ENCODE measurements at regions not wholly inside any gene's neighbourhood (a gene's known extent, or its start where the extent isn't known, plus 50 kb on each side); places are given as distances from the start of the nearest gene placed in this dataset.

DNA sequence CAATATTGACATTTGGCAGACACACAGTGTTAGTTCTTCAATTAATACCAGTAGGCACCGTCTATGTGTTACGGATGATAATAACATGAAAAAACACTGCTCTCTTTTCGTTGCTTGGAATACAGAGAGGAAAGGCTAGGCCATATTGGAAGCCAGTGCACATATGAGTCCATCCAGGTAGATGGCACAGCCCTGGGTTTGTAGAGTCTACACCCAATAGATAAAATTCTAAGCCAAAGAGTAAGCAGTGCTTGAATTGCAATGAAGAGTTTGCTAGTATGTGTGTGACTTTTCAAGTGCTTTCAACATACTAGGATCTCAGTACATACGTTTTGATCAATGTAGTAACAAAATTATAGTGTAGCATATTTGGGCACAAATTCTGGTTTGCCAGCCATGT lies 243.3 kb upstream of the AVPR1A start:
- TF ChIP-seq, protein P1, sequence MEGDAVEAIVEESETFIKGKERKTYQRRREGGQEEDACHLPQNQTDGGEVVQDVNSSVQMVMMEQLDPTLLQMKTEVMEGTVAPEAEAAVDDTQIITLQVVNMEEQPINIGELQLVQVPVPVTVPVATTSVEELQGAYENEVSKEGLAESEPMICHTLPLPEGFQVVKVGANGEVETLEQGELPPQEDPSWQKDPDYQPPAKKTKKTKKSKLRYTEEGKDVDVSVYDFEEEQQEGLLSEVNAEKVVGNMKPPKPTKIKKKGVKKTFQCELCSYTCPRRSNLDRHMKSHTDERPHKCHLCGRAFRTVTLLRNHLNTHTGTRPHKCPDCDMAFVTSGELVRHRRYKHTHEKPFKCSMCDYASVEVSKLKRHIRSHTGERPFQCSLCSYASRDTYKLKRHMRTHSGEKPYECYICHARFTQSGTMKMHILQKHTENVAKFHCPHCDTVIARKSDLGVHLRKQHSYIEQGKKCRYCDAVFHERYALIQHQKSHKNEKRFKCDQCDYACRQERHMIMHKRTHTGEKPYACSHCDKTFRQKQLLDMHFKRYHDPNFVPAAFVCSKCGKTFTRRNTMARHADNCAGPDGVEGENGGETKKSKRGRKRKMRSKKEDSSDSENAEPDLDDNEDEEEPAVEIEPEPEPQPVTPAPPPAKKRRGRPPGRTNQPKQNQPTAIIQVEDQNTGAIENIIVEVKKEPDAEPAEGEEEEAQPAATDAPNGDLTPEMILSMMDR (IDR thresholded peaks at IDR 0.05): no peak
- TF ChIP-seq POLR2A (IDR thresholded peaks at IDR 0.05): no peak
